ENCODE measurements at regions not wholly inside any gene's neighbourhood (a gene's known extent, or its start where the extent isn't known, plus 50 kb on each side); places are given as distances from the start of the nearest gene placed in this dataset.
A peak's percentile ranks its signal among the peaks of the same experiment; 100 is the strongest.

DNA sequence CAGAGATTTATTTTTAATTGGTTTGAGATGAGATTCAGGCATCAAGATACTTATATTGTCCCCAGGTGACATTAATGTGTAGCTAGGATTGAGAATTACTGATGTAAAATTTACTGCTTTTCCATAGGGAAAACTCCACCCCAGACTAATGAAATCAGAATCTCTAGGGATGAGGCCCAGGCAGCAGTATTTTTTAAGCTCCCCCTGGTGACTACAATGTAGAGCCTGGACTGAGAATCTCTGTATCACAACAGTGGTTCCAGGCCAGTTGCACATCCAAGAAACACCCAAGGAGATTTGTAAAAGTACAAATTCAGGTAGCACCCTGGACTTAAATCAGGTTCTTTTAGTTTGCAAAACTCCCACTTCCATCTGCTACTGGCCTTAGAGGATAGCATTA is 185.7 kb downstream of the MARCHF11 start:
- H3K27ac ChIP-seq, result no peak overlapping the region
- TF ChIP-seq, protein P1, sequence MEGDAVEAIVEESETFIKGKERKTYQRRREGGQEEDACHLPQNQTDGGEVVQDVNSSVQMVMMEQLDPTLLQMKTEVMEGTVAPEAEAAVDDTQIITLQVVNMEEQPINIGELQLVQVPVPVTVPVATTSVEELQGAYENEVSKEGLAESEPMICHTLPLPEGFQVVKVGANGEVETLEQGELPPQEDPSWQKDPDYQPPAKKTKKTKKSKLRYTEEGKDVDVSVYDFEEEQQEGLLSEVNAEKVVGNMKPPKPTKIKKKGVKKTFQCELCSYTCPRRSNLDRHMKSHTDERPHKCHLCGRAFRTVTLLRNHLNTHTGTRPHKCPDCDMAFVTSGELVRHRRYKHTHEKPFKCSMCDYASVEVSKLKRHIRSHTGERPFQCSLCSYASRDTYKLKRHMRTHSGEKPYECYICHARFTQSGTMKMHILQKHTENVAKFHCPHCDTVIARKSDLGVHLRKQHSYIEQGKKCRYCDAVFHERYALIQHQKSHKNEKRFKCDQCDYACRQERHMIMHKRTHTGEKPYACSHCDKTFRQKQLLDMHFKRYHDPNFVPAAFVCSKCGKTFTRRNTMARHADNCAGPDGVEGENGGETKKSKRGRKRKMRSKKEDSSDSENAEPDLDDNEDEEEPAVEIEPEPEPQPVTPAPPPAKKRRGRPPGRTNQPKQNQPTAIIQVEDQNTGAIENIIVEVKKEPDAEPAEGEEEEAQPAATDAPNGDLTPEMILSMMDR (IDR thresholded peaks at IDR 0.05), result 0 out of 2 replicates have a peak, but pooled peaks have one; percentile 17
- TF ChIP-seq ZFX (IDR thresholded peaks at IDR 0.05; ENCODE audit: borderline replicate concordance), result no peak

DNA sequence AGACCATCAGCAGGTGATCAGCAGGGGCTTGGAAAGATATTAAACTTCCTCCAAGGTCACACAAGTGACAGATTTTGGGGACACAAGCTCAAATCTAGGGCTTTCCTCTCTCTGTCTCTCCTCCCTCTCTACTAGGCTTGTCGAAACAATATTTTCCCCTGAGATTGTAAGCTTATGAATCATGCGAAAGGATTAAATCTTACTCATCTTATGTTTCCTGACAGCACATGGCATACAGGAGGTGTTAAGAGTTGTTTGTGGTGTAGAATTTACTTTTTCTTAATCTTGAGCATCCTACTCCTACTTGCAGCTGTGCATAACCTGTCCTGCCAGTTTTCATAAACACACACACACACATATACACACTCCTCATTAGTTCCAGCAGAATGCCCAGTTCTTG is 186.3 kb downstream of the MARCHF11 start:
- H3K27ac ChIP-seq, result no peak overlapping the region
- TF ChIP-seq, protein P1 (IDR thresholded peaks at IDR 0.05), result no peak
- TF ChIP-seq ZFX (IDR thresholded peaks at IDR 0.05; ENCODE audit: borderline replicate concordance), result no peak

DNA sequence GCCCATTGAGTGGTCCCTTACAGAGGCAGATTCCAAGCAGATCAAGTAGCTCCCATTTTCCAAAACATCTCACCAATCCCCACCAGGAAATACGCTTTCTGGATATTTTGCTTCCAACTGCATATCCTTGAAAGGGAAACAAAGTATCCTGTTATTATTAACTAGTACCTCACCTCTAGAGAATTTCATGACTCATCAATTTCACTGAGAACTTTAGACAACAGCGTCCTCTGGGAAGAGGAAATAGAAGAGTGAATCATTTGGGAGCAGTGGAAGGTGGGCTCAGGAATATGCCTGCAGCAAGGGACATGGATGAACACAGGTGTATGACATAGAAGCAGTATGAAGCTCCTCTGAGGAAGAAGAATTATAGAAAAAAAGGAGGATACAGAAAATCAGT is 186.7 kb downstream of the MARCHF11 start:
- no peak overlapping the region for H3K27ac ChIP-seq
- no peak for TF ChIP-seq ZFX (IDR thresholded peaks at IDR 0.05; ENCODE audit: borderline replicate concordance)
- TF ChIP-seq, protein P1 (IDR thresholded peaks at IDR 0.05), result no peak

DNA sequence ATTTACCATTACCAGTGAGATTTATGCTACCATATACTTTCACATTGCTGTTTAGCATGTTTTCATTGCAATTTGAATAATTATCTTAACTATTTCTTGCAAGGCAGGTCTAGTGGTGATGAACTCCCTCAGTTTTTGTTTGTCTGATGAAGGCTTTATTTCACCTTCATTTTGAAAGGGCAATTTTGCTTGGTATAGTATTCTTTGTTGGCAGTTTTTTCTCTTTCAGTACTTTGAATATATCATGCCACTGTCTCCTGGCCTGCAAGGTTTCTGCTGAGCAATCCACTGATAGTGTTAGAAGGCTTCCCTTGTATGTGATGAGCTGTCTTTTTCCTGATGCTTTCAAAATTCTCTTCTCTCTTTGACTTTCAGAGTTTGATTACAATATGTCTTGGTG is 188.0 kb downstream of the MARCHF11 start:
- TF ChIP-seq, protein P1 (IDR thresholded peaks at IDR 0.05), result no peak
- no peak for TF ChIP-seq ZFX (IDR thresholded peaks at IDR 0.05; ENCODE audit: borderline replicate concordance)
- H3K27ac ChIP-seq, result no peak overlapping the region

Data from 22Rv1 (cell line).